Keratinocyte (primary cell): ENCODE measurements at regions not wholly inside any gene's neighbourhood (a gene's known extent, or its start where the extent isn't known, plus 50 kb on each side); places are given as distances from the start of the nearest gene placed in this dataset.

Source experiments
- DNase-seq: peaks from one replicate; pipeline ENCODE4 v3.0.0-alpha.2; 2011; ENCODE audit warnings: low read depth, missing footprints, low spot score
- FAIRE-seq: peaks from 2 replicates; lab custom pipeline; 2011; peaks lifted over from hg19 to GRCh38; lab: Jason Lieb, UNC
- H2AFZ ChIP-seq: 2 replicates; pipeline ENCODE4 v1.6.0; 2012; ENCODE audit warnings: low read length, control low read depth, inconsistent platforms; ENCODE audit not compliant: control insufficient read depth
- H3K27ac ChIP-seq: 2 replicates; pipeline ENCODE4 v1.5.1; 2011; ENCODE audit warnings: low read length; ENCODE audit not compliant: control insufficient read depth, insufficient read depth
- H3K27me3 ChIP-seq: 3 replicates; pipeline ENCODE4 v1.6.0; 2011; ENCODE audit warnings: low read length; ENCODE audit not compliant: control insufficient read depth, insufficient read depth; ENCODE audit errors: extremely low read depth
- H3K36me3 ChIP-seq, 2 experiments: 2 replicates in 1 of 2; 3 replicates in 1 of 2; pipeline ENCODE4 v1.5.1; 2011; ENCODE audit warnings: low read length in 2 of 2, mild to moderate bottlenecking in 1 of 2; ENCODE audit not compliant: control insufficient read depth in 2 of 2, insufficient read depth in 2 of 2; ENCODE audit errors: extremely low read depth in 1 of 2
- H3K4me1 ChIP-seq: 3 replicates; pipeline ENCODE4 v1.5.1; 2011; ENCODE audit warnings: low read length; ENCODE audit not compliant: control insufficient read depth, insufficient read depth; ENCODE audit errors: extremely low read depth
- H3K4me2 ChIP-seq: 3 replicates; pipeline ENCODE4 v1.6.0; 2011; ENCODE audit warnings: low read depth, low read length; ENCODE audit not compliant: control insufficient read depth, insufficient read depth; ENCODE audit errors: extremely low read depth
- H3K4me3 ChIP-seq, 3 experiments: fragments of 200-600 bp in 1 of 3; sonication (generic) in 1 of 3; 2 replicates in 2 of 3; 3 replicates in 1 of 3; pipeline ENCODE4 v1.5.1; 2011 to 2016; ENCODE audit warnings: low read length in 3 of 3, mild to moderate bottlenecking in 3 of 3, control low read depth in 2 of 3, inconsistent platforms in 1 of 3, low read depth in 1 of 3, mixed read lengths in 1 of 3, mixed run types in 1 of 3, moderate library complexity in 1 of 3; ENCODE audit not compliant: control insufficient read depth in 2 of 3, insufficient read depth in 2 of 3; ENCODE audit errors: extremely low read depth in 1 of 3
- H3K79me2 ChIP-seq: 2 replicates; pipeline ENCODE4 v1.6.0; 2012; ENCODE audit warnings: low read length; ENCODE audit not compliant: control insufficient read depth, insufficient read depth
- H3K9ac ChIP-seq: 3 replicates; pipeline ENCODE4 v1.6.0; 2011; ENCODE audit warnings: low read length; ENCODE audit not compliant: control insufficient read depth, insufficient read depth; ENCODE audit errors: extremely low read depth
- H3K9me1 ChIP-seq: 3 replicates; pipeline ENCODE4 v1.6.0; 2011; ENCODE audit warnings: low read length; ENCODE audit not compliant: control insufficient read depth, insufficient read depth; ENCODE audit errors: extremely low read depth
- H3K9me3 ChIP-seq: 2 replicates; pipeline ENCODE4 v1.5.1; 2012; ENCODE audit warnings: low read depth, low read length; ENCODE audit not compliant: control insufficient read depth
- H4K20me1 ChIP-seq: 3 replicates; pipeline ENCODE4 v1.6.0; 2011; ENCODE audit warnings: low read length; ENCODE audit not compliant: control insufficient read depth, insufficient read depth; ENCODE audit errors: extremely low read depth
- CTCF ChIP-seq, 3 experiments: IDR thresholded peaks in 1 of 3; conservative IDR thresholded peaks in 1 of 3; optimal IDR thresholded peaks in 1 of 3; 2 replicates in 2 of 3; 3 replicates in 1 of 3; pipeline versions ENCODE3 to v1.5.1; 2011; ENCODE audit warnings: low read length in 3 of 3, mild to moderate bottlenecking in 3 of 3, moderate library complexity in 2 of 3, control low read depth in 1 of 3, inconsistent platforms in 1 of 3; ENCODE audit not compliant: insufficient read depth in 2 of 3; ENCODE audit errors: extremely low read depth in 1 of 3
- EZH2 ChIP-seq: IDR thresholded peaks from one replicate; pipeline ENCODE4 v1.6.1; 2012; ENCODE audit warnings: inconsistent platforms, mild to moderate bottlenecking, low read length, moderate library complexity
- dilution Hi-C: fragments of 300-500 bp; cut with MboI; formaldehyde crosslinking; loops from one replicate; pipeline ENCODE4 v1.7.0; 2020; ENCODE audit warnings: low sequenced_read_pairs; ENCODE audit not compliant: extremely low pct_ligation_motif_present

DNA sequence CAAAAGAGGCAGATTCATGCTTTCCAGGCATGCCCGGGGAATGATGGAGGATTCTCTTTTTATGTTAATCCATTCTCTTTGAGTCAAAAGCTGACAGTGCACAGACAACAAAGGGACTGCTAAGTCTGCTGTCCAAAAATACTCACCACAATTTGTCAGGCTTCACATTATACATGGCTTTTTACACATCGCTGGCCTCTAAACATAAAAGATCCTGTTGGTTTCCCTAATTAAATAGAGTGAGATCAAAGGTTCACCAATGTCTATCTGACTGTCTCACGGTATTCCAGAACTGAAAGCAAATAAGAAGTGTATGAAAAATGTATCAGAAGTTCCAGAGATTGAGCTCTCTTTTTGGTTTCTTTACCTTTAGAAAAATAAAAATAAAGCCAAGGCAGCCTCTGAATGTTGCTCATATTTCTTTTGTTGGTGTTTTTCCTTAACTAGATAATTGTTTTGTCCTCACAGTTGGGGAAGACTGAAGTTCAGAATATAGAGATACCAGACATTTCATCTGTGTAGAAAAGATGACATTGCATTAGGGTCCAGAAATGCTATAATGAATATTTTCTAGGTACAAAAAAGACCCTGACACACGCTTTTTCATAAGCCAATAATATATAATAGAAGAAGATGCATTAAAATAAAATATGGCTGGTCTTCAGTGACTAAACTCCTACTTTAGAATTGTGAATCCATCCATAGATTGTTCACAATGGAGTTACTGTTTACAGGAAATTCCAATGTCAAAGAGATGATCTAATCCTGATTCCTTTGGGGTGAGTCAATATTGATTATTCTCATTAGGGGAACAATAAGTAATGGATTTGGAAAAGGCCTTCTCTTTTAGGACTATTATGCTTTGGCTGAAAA, 688.2 kb upstream of the CDH6 start:
- FAIRE-seq, result no peak
- Histone ChIP-seq H3K27ac (peak overlapping the region; percentile 26), H3K79me2 (no peaks in the 10 kb centered on the region), H3K9me3 (no peaks in the 10 kb centered on the region), H3K9ac (no peak overlapping the region), H3K4me2 (peak overlapping the region; percentile 35), H4K20me1 (no peaks in the 10 kb centered on the region), H3K9me1 (no peaks in the 10 kb centered on the region), H2AFZ (peak overlapping the region; percentile 88), H3K4me1 (peaks cover 6% of the 10 kb centered on the region), H3K4me3 (peak overlapping the region in 1 of 3 experiments; percentile 11), H3K36me3 (no peaks in the 10 kb centered on the region), H3K27me3 (no peaks in the 10 kb centered on the region)
- no peak for DNase-seq
- dilution Hi-C loops, result no loop called here
- no peak for TF ChIP-seq CTCF (optimal IDR thresholded peaks at IDR 0.05 in 1 of 3, IDR thresholded peaks at IDR 0.05 in 1 of 3, conservative IDR thresholded peaks at IDR 0.05 in 1 of 3; ENCODE audit: extremely low read depth in 1 of 3, insufficient read depth in 2 of 3, low read length in 3 of 3)
- TF ChIP-seq EZH2, result no peak

GRCh38 chr5:30502277-30502676, 691.2 kb upstream of the CDH6 start:
- no peaks in the 10 kb centered on the region for H3K9me1 ChIP-seq
- dilution Hi-C loops, result no loop called here
- FAIRE-seq, result no peak
- H3K9me3 ChIP-seq, result no peaks in the 10 kb centered on the region
- no peak for TF ChIP-seq CTCF (optimal IDR thresholded peaks at IDR 0.05 in 1 of 3, IDR thresholded peaks at IDR 0.05 in 1 of 3, conservative IDR thresholded peaks at IDR 0.05 in 1 of 3; ENCODE audit: extremely low read depth in 1 of 3, insufficient read depth in 2 of 3, low read length in 3 of 3)
- no peak for TF ChIP-seq EZH2
- H3K79me2 ChIP-seq, result no peaks in the 10 kb centered on the region
- no peak for DNase-seq
- H3K27me3 ChIP-seq, result no peaks in the 10 kb centered on the region
- no peak overlapping the region for H3K4me2 ChIP-seq
- no peak overlapping the region for H3K27ac ChIP-seq
- no peak overlapping the region for H3K9ac ChIP-seq
- no peaks in the 10 kb centered on the region for H3K36me3 ChIP-seq
- peaks cover 6% of the 10 kb centered on the region for H3K4me1 ChIP-seq
- H3K4me3 ChIP-seq, result no peak overlapping the region
- no peak overlapping the region for H2AFZ ChIP-seq
- no peaks in the 10 kb centered on the region for H4K20me1 ChIP-seq
